HG02798 (cell line): ENCODE measurements at regions not wholly inside any gene's neighbourhood (a gene's known extent, or its start where the extent isn't known, plus 50 kb on each side); places are given as distances from the start of the nearest gene placed in this dataset.
"Not testable (repeated sequence)": the region's sequence is repeated elsewhere in the genome, so short reads cannot be mapped to it uniquely, and the experiment has no call there.

ENCODE experiments used
- ATAC-seq: cut with Tn5 transposase; IDR thresholded peaks from one replicate; pipeline ENCODE4 v1.9.1; 2021; ENCODE audit warnings: mild to moderate bottlenecking; ENCODE audit not compliant: unreplicated experiment, poor library complexity

- no peak for ATAC-seq
These were observed 59.2 kb upstream of the ATP5PO start for GRCh38 chr21:33974513-33975468.

GRCh38 chr21:33973268-33973667, 57.7 kb upstream of the ATP5PO start:
- no peak for ATAC-seq

GRCh38 chr21:33972539-33972938, 56.9 kb upstream of the ATP5PO start:
- ATAC-seq: no peak

GRCh38 chr21:33971492-33972013, 55.9 kb upstream of the ATP5PO start:
- no peak for ATAC-seq

- ATAC-seq: no peak
These were observed 54.0 kb upstream of the ATP5PO start for GRCh38 chr21:33969581-33969980.

- no peak for ATAC-seq
These were observed 53.4 kb upstream of the ATP5PO start for GRCh38 chr21:33968995-33969348.

- no peak for ATAC-seq
These were observed 52.7 kb upstream of the ATP5PO start for GRCh38 chr21:33968080-33968994.

- ATAC-seq: no peak
These were observed 51.5 kb upstream of the ATP5PO start for GRCh38 chr21:33967086-33967571.

- no peak for ATAC-seq
These were observed 50.8 kb upstream of the ATP5PO start for GRCh38 chr21:33966324-33966949.

- ATAC-seq: not testable (repeated sequence)
These were observed 50.1 kb upstream of the ATP5PO start for GRCh38 chr21:33965662-33966061.
